CD4-positive, alpha-beta T cell (primary cell): ENCODE measurements at regions not wholly inside any gene's neighbourhood (a gene's known extent, or its start where the extent isn't known, plus 50 kb on each side); places are given as distances from the start of the nearest gene placed in this dataset.
"Not testable (repeated sequence)": the region's sequence is repeated elsewhere in the genome, so short reads cannot be mapped to it uniquely, and the experiment has no call there.

Source experiments
- ATAC-seq: fragments of 200-7000 bp; cut with Tn5 transposase; one replicate; pipeline ENCODE4 v1.10.0; 2022; ENCODE audit warnings: mild to moderate bottlenecking; ENCODE audit not compliant: poor library complexity
- CTCF ChIA-PET: fragments of 350-600 bp; sonication (Branson Sonifier 250); formaldehyde crosslinking; loops from one replicate; lab custom pipeline; 2021; ENCODE audit warnings: antibody characterized with exemption, inconsistent platforms; lab: Charles Lee
- POLR2A ChIA-PET: fragments of 350-600 bp; sonication (Branson Sonifier 250); formaldehyde crosslinking; loops from one replicate; lab custom pipeline; 2021; ENCODE audit warnings: antibody characterized with exemption, inconsistent platforms; lab: Charles Lee
- DNase-seq, 14 experiments: peaks; one replicate each; pipeline ENCODE4 v3.0.0-alpha.2; 2013 to 2020; ENCODE audit warnings: mixed read lengths in 2 of 14
- H3K27ac ChIP-seq, 2 donors: one replicate each; pipeline versions ENCODE4 v1.5.1 to v1.7.0; 2013; ENCODE audit warnings: low read length in 2 of 2, low read depth in 1 of 2, mild to moderate bottlenecking in 1 of 2
- H3K27me3 ChIP-seq, 2 experiments: 1 replicate in 1 of 2; 2 replicates in 1 of 2; pipeline versions ENCODE4 v1.6.1 to v1.7.0; 2013; ENCODE audit warnings: low read length in 2 of 2, control low read depth in 1 of 2, mild to moderate bottlenecking in 1 of 2, moderate library complexity in 1 of 2; ENCODE audit not compliant: insufficient read depth in 2 of 2, control insufficient read depth in 1 of 2
- H3K36me3 ChIP-seq: one replicate; pipeline ENCODE4 v1.6.1; 2013; ENCODE audit warnings: low read length, control low read depth; ENCODE audit not compliant: insufficient read depth
- H3K4me1 ChIP-seq: one replicate; pipeline ENCODE4 v1.6.1; 2013; ENCODE audit warnings: low read length, control low read depth; ENCODE audit not compliant: insufficient read depth
- H3K4me3 ChIP-seq: one replicate; pipeline ENCODE4 v1.5.1; 2013; ENCODE audit warnings: mild to moderate bottlenecking, low read length, moderate library complexity
- H3K9me3 ChIP-seq, 2 experiments: 1 replicate in 1 of 2; 2 replicates in 1 of 2; pipeline versions ENCODE4 v1.6.1 to v1.7.0; 2013; ENCODE audit warnings: low read length in 2 of 2, mild to moderate bottlenecking in 2 of 2, control low read depth in 1 of 2, moderate library complexity in 1 of 2; ENCODE audit not compliant: control insufficient read depth in 1 of 2, insufficient read depth in 1 of 2
- H3K27ac Mint-ChIP-seq: one replicate; pipeline ENCODE4 v1.8.0; 2020; ENCODE audit warnings: mixed read lengths
- H3K27me3 Mint-ChIP-seq: one replicate; pipeline ENCODE4 v1.8.0; 2021; ENCODE audit warnings: mixed read lengths
- H3K36me3 Mint-ChIP-seq: one replicate; pipeline ENCODE4 v1.8.0; 2021; ENCODE audit warnings: low read depth, mixed read lengths
- H3K4me1 Mint-ChIP-seq: one replicate; pipeline ENCODE4 v1.8.0; 2021; ENCODE audit warnings: low read depth, mixed read lengths
- H3K4me3 Mint-ChIP-seq: one replicate; pipeline ENCODE4 v1.8.0; 2020; ENCODE audit warnings: mild to moderate bottlenecking, mixed read lengths
- H3K9me3 Mint-ChIP-seq: one replicate; pipeline ENCODE4 v1.8.0; 2020; ENCODE audit warnings: mixed read lengths
- CTCF ChIP-seq: fragments of 200-600 bp; IDR thresholded peaks from one replicate; pipeline ENCODE4 v1.8.0; 2022; ENCODE audit warnings: antibody characterized with exemption, mild to moderate bottlenecking
- intact Hi-C, 2 experiments: fragments of 100-400 bp; cut with DNase I in 1 of 2; cut with micrococcal nuclease in 1 of 2; formaldehyde crosslinking; loops; one replicate each; pipeline versions ENCODE4 v1.15.1 to v1.9.0; 2023 to 2025; cut with DNase I, micrococcal nuclease

GRCh38 chr12:124091835-124092234, 118.8 kb downstream of the ZNF664 start:
- DNase-seq (no peak), ATAC-seq (no peak)
- peaks cover 3% of the 10 kb centered on the region for H3K9me3 Mint-ChIP-seq
- POLR2A ChIA-PET: no interaction called here
- Histone ChIP-seq H3K27ac (no peak overlapping the region), H3K27me3 (no peaks in the 10 kb centered on the region), H3K4me3 (no peak overlapping the region), H3K9me3 (no peaks in the 10 kb centered on the region), H3K4me1 (no peaks in the 10 kb centered on the region), H3K36me3 (no peaks in the 10 kb centered on the region)
- H3K27ac Mint-ChIP-seq: no peak overlapping the region
- TF ChIP-seq CTCF: no peak
- peaks cover 9% of the 10 kb centered on the region for H3K27me3 Mint-ChIP-seq
- H3K4me1 Mint-ChIP-seq: no peaks in the 10 kb centered on the region
- CTCF ChIA-PET: no interaction called here
- H3K4me3 Mint-ChIP-seq: no peak overlapping the region
- intact Hi-C loops: no loop called here
- H3K36me3 Mint-ChIP-seq: no peaks in the 10 kb centered on the region

GRCh38 chr12:124092532-124092931, 119.5 kb downstream of the ZNF664 start:
- H3K4me1 Mint-ChIP-seq, H3K9me3 ChIP-seq, H3K27ac Mint-ChIP-seq, H3K4me1 ChIP-seq, intact Hi-C loops, H3K4me3 ChIP-seq, H3K36me3 ChIP-seq, H3K4me3 Mint-ChIP-seq, H3K27ac ChIP-seq, H3K36me3 Mint-ChIP-seq, ATAC-seq, H3K9me3 Mint-ChIP-seq, H3K27me3 ChIP-seq, POLR2A ChIA-PET, DNase-seq, CTCF ChIA-PET: not testable (repeated sequence)
- H3K27me3 Mint-ChIP-seq: peaks cover 11% of the 10 kb centered on the region

GRCh38 chr12:124093297-124093696, 120.3 kb downstream of the ZNF664 start:
- Histone ChIP-seq H3K36me3 (no peaks in the 10 kb centered on the region), H3K27ac (no peak overlapping the region), H3K4me1 (no peaks in the 10 kb centered on the region), H3K27me3 (peaks cover 0 to 3% of the 10 kb centered on the region in 2 experiments), H3K4me3 (no peak overlapping the region), H3K9me3 (no peaks in the 10 kb centered on the region)
- ATAC-seq (no peak), DNase-seq (no peak)
- CTCF ChIA-PET: no interaction called here
- Mint-ChIP-seq H3K27ac (no peak overlapping the region), H3K4me1 (no peaks in the 10 kb centered on the region), H3K9me3 (peaks cover 3% of the 10 kb centered on the region), H3K4me3 (no peak overlapping the region), H3K36me3 (no peaks in the 10 kb centered on the region), H3K27me3 (peaks cover 11% of the 10 kb centered on the region)
- POLR2A ChIA-PET: no interaction called here
- no peak for TF ChIP-seq CTCF
- intact Hi-C loops: no loop called here

GRCh38 chr12:124094188-124094587, 121.2 kb downstream of the ZNF664 start:
- H3K9me3 ChIP-seq: no peaks in the 10 kb centered on the region
- H3K27ac ChIP-seq: no peak overlapping the region
- intact Hi-C loops: no loop called here
- POLR2A ChIA-PET: no interaction called here
- Mint-ChIP-seq H3K27me3 (peaks cover 16% of the 10 kb centered on the region), H3K27ac (no peak overlapping the region), H3K36me3 (no peaks in the 10 kb centered on the region), H3K9me3 (peaks cover 3% of the 10 kb centered on the region), H3K4me1 (no peaks in the 10 kb centered on the region), H3K4me3 (no peak overlapping the region)
- no peak overlapping the region for H3K4me3 ChIP-seq
- no peaks in the 10 kb centered on the region for H3K36me3 ChIP-seq
- no peaks in the 10 kb centered on the region for H3K4me1 ChIP-seq
- peaks cover 2 to 3% of the 10 kb centered on the region in 2 experiments for H3K27me3 ChIP-seq
- CTCF ChIA-PET: no interaction called here
- no peak for ATAC-seq
- no peak for DNase-seq
- no peak for TF ChIP-seq CTCF
